Hepatocyte (in vitro differentiated cells): ENCODE measurements at regions not wholly inside any gene's neighbourhood (a gene's known extent, or its start where the extent isn't known, plus 50 kb on each side); places are given as distances from the start of the nearest gene placed in this dataset.

Experiments
- CTCF ChIP-seq: fragments of 200-600 bp; sonication (generic); IDR thresholded peaks from 2 replicates; pipeline ENCODE4 v1.5.1; 2016; ENCODE audit warnings: antibody characterized with exemption, mild to moderate bottlenecking; ENCODE audit not compliant: poor library complexity
- EZH2 ChIP-seq: fragments of 200-600 bp; sonication (generic); IDR thresholded peaks from 2 replicates; pipeline ENCODE4 v1.6.1; 2016; ENCODE audit warnings: antibody characterized with exemption, mild to moderate bottlenecking, borderline replicate concordance

GRCh38 chr2:215803150-215803549, 210.2 kb downstream of the MREG start:
- TF ChIP-seq CTCF (no peak), EZH2 (no peak)
